Stomach (tissue), 4 donors: ENCODE measurements at regions not wholly inside any gene's neighbourhood (a gene's known extent, or its start where the extent isn't known, plus 50 kb on each side); places are given as distances from the start of the nearest gene placed in this dataset.

Experiments
- POLR2A ChIP-seq, 4 donors: fragments of 450-650 bp; IDR thresholded peaks; one replicate each; pipeline ENCODE4 v1.6.1; 2016; ENCODE audit warnings: antibody characterized with exemption in 4 of 4, control low read depth in 2 of 4, mild to moderate bottlenecking in 1 of 4, moderate library complexity in 1 of 4
- TF ChIP-seq, protein P1 (sequence below), 7 experiments: fragments of 450-650 bp in 4 of 7; fragments of 200-600 bp in 3 of 7; sonication (generic) in 3 of 7; IDR thresholded peaks; one replicate each; pipeline ENCODE4 v1.5.1; 2016 to 2019; ENCODE audit warnings: antibody characterized with exemption in 7 of 7, control low read depth in 2 of 7, mild to moderate bottlenecking in 1 of 7

DNA sequence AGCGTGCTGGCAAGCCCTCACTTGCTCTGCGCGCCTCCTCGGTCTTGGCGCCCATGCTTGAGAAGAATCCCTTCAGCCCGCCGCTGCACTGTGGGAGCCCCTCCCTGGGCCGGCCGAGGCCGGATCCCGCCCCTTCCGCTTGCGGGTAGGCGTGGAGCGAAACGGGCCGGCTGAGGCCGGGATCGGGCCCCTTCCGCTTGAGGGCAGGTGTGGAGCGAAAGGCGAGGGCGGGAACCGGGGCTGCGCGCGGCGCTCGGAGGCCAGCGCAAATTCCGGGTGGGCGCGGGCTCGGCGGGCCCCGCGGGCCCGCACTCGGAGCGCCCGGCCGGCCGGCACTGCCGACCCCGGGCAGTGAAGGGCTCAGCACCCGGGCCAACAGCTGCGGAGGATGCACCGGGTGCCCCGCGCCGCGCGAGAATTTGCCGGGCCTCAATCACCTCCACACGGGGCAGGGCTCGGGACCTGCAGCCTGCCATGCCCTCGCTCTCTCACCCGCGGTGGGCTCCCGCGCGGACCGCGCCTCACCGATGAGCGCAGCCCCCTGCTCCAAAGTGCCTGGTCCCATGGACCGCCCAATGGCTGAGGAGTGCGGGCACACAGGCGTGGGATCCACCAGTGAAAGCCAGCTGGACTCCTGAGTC is 58.1 kb upstream of the GBA3 start:
- TF ChIP-seq, protein P1, sequence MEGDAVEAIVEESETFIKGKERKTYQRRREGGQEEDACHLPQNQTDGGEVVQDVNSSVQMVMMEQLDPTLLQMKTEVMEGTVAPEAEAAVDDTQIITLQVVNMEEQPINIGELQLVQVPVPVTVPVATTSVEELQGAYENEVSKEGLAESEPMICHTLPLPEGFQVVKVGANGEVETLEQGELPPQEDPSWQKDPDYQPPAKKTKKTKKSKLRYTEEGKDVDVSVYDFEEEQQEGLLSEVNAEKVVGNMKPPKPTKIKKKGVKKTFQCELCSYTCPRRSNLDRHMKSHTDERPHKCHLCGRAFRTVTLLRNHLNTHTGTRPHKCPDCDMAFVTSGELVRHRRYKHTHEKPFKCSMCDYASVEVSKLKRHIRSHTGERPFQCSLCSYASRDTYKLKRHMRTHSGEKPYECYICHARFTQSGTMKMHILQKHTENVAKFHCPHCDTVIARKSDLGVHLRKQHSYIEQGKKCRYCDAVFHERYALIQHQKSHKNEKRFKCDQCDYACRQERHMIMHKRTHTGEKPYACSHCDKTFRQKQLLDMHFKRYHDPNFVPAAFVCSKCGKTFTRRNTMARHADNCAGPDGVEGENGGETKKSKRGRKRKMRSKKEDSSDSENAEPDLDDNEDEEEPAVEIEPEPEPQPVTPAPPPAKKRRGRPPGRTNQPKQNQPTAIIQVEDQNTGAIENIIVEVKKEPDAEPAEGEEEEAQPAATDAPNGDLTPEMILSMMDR (IDR thresholded peaks at IDR 0.05) = no peak
- TF ChIP-seq POLR2A (IDR thresholded peaks at IDR 0.05) = no peak
